Mucosa of descending colon (tissue), 3 donors: ENCODE measurements at regions not wholly inside any gene's neighbourhood (a gene's known extent, or its start where the extent isn't known, plus 50 kb on each side); places are given as distances from the start of the nearest gene placed in this dataset.

Source experiments
- ATAC-seq: fragments of 200-7000 bp; cut with Tn5 transposase; one replicate; pipeline ENCODE4 v1.9.1; 2020; ENCODE audit warnings: mild to moderate bottlenecking, moderate library complexity
- DNase-seq, 3 donors: peaks; one replicate each; pipeline ENCODE4 v3.0.0-alpha.2; 2020
- H3K36me3 ChIP-seq: fragments of 200-600 bp; one replicate; pipeline ENCODE4 v1.8.0; 2021; ENCODE audit warnings: low read depth, mild to moderate bottlenecking
- H3K4me1 ChIP-seq: fragments of 200-600 bp; one replicate; pipeline ENCODE4 v1.8.0; 2021; ENCODE audit warnings: low read depth, mild to moderate bottlenecking
- H3K4me3 ChIP-seq: fragments of 200-600 bp; one replicate; pipeline ENCODE4 v1.8.0; 2021; ENCODE audit warnings: mild to moderate bottlenecking
- H3K9me3 ChIP-seq: fragments of 200-600 bp; one replicate; pipeline ENCODE4 v1.8.0; 2021; ENCODE audit warnings: mild to moderate bottlenecking
- intact Hi-C, 2 donors: fragments of 100-400 bp; cut with DNase I in 1 of 2; cut with micrococcal nuclease in 1 of 2; formaldehyde crosslinking; loops; one replicate each; pipeline versions ENCODE4 v1.11.0 to v1.11.1; 2022; cut with DNase I, micrococcal nuclease
- TF ChIP-seq, protein P1 (sequence below): fragments of 200-600 bp; IDR thresholded peaks from one replicate; pipeline ENCODE4 v1.8.0; 2022; ENCODE audit warnings: antibody characterized with exemption, mild to moderate bottlenecking
- donor health status: DM: no; HTN: no; CAD: no; lungs with moderate emphysema.
- donor health status: DM: no; HTN: no; CAD: no.
- donor health status: DM: no; HTN: yes; CAD: no.

DNA sequence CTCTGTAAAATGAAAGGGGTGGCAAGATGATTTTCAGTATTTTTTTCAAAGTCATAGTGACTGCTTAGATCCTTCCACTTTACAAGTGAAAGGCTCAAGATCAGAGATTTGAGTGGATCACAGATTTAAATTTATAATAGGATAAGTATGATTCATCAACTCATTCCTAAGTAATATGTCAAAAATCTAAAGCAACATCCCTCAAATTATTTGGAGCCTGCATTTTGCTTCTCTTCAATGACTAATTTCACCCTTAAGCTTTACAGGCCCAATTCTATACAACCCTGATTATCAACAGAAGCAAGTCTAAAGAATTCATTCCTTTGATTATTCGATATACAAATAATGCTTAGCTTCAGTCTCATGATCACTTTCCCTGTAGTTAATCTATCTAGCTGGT, 93.9 kb upstream of the HEY2 start:
- TF ChIP-seq, protein P1, sequence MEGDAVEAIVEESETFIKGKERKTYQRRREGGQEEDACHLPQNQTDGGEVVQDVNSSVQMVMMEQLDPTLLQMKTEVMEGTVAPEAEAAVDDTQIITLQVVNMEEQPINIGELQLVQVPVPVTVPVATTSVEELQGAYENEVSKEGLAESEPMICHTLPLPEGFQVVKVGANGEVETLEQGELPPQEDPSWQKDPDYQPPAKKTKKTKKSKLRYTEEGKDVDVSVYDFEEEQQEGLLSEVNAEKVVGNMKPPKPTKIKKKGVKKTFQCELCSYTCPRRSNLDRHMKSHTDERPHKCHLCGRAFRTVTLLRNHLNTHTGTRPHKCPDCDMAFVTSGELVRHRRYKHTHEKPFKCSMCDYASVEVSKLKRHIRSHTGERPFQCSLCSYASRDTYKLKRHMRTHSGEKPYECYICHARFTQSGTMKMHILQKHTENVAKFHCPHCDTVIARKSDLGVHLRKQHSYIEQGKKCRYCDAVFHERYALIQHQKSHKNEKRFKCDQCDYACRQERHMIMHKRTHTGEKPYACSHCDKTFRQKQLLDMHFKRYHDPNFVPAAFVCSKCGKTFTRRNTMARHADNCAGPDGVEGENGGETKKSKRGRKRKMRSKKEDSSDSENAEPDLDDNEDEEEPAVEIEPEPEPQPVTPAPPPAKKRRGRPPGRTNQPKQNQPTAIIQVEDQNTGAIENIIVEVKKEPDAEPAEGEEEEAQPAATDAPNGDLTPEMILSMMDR, result no peak
- no peaks in the 10 kb centered on the region for H3K9me3 ChIP-seq
- H3K4me1 ChIP-seq, result no peaks in the 10 kb centered on the region
- no peak overlapping the region for H3K4me3 ChIP-seq
- ATAC-seq (no peak), DNase-seq (no peak)
- intact Hi-C loops, result no loop called here
- no peaks in the 10 kb centered on the region for H3K36me3 ChIP-seq

DNA sequence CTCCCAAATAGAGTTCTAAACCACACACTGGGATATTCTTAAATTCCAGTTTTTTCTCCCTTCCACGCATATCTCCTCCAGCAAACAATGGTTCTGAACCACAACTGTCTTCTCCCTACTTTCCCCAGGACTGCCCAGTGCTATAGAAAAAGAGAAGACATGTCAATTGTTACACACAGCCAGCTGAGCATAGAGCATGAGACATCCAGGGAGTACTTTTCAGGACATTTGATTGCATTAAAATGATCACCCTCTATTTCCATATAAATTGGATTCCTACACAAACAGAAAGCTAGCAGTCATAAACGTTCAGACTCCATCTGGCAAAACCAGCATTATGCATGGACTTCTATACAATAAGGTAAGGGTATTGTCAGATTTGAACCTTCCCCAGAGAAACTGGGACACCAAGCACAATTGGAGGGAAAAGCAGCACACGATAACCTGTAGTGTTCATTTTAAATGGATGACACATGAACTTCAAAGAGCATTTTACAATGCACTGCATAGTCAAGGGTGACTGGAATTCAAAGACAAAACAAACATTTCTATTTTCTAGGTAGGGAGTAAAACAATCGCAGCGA, 93.1 kb upstream of the HEY2 start:
- intact Hi-C loops, result no loop called here
- H3K36me3 ChIP-seq, result no peaks in the 10 kb centered on the region
- no peaks in the 10 kb centered on the region for H3K4me1 ChIP-seq
- TF ChIP-seq, protein P1, result no peak
- no peak overlapping the region for H3K4me3 ChIP-seq
- DNase-seq (no peak), ATAC-seq (no peak)
- no peaks in the 10 kb centered on the region for H3K9me3 ChIP-seq

DNA sequence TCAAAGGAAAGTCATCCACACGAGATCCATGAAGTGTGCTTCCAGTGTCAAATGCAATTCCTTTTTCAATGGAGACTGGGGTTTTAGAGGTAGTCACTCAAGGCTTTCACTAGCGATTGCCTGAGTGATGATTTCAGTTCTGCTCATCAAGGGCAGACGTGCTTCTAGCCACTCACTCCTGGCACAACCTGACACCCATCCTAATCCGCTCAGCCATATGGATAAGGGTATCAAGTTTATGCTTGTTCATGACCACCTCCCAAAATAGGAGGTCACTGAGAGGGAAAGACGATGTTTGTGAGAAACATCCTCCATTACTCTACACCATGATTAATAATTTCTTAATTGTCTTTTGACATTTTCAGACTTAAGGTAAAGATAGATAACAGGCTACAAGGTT, 91.3 kb upstream of the HEY2 start:
- no peak for ATAC-seq
- Histone ChIP-seq H3K9me3 (no peaks in the 10 kb centered on the region), H3K4me3 (no peak overlapping the region), H3K4me1 (no peaks in the 10 kb centered on the region), H3K36me3 (no peaks in the 10 kb centered on the region)
- TF ChIP-seq, protein P1, result no peak
- intact Hi-C loops, result no loop called here
- no peak for DNase-seq

DNA sequence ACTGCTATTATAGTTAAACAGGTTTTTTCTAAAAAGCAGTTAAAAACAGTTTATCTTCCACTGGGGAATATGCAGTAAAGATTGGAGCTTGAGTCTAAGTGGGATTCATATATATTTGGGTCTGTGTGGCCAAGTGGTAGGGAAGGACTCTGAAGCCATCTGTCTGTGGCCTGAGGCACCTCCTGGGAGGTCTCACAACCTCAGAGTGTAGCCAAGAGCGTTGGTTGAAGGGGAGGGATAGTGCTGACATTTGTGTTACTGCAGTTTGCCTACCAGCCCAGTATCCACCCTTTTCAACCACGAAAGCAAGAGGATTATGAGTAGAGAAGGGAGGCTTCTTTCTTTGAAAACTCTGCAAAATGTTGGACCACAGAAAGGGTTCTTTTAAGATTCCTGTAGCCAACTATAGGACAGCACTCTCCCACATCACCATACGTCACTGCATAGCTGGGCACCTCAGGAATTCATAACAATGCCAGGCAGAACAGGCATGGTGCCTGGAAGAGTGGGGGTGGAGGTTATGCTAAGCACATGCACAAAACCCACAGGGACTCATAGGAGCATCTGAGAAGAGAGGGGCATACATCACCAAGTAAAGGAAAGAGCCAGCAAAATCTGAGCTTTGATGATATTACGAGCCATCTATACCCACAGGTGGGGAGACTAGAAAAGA, 90.5 kb upstream of the HEY2 start:
- intact Hi-C loops, result no loop called here
- ATAC-seq (no peak), DNase-seq (no peak)
- Histone ChIP-seq H3K4me3 (no peak overlapping the region), H3K4me1 (no peaks in the 10 kb centered on the region), H3K36me3 (no peaks in the 10 kb centered on the region), H3K9me3 (no peaks in the 10 kb centered on the region)
- TF ChIP-seq, protein P1, result no peak

DNA sequence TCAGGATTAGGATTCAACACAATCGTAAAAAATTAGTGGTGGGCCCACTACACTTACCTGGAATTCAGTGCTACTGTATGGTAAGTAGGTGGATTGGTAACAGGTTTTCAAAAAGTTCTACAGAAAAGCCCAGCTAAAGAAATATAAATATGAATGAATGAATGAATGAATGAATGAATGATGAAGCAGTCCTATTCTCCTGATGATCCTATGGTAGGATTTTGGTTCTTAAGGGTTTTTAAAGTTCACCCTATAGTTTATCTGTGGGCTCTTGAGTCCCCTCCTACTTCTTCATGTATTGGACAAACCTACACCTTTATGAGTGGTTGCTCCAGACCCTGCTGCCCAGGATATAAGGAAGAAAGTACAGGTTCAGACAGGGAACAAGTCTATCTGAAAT, 89.5 kb upstream of the HEY2 start:
- TF ChIP-seq, protein P1, result no peak
- ATAC-seq, result no peak
- Histone ChIP-seq H3K4me3 (no peak overlapping the region), H3K9me3 (no peaks in the 10 kb centered on the region), H3K4me1 (no peaks in the 10 kb centered on the region), H3K36me3 (no peaks in the 10 kb centered on the region)
- DNase-seq, result no peak
- intact Hi-C loops, result no loop called here

DNA sequence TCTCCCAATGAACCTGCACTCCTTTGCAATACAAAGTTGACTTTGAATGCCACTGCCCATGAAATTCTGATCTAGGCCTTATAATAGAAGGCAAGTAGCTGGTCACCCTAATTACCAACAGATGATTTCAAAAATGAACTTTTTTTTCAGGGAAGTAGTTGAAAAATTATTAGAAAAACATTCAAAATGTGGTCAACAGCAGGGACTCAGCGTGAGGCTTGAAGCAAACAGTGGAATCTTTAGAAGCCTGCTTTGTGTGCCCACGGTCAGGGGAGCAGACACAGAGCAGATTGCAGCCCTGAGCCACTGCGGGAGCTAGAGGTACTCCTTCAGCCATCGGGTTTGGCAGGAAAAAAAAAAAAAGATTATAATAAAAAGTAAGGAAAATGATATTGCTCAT, 87.1 kb upstream of the HEY2 start:
- Histone ChIP-seq H3K36me3 (no peaks in the 10 kb centered on the region), H3K4me1 (no peaks in the 10 kb centered on the region), H3K9me3 (no peaks in the 10 kb centered on the region), H3K4me3 (no peak overlapping the region)
- TF ChIP-seq, protein P1, result no peak
- intact Hi-C loops, result no loop called here
- no peak for ATAC-seq
- DNase-seq, result no peak
